MCF 10A (cell line): ENCODE measurements at regions not wholly inside any gene's neighbourhood (a gene's known extent, or its start where the extent isn't known, plus 50 kb on each side); places are given as distances from the start of the nearest gene placed in this dataset.

Source experiments
- BruUV-seq: library from RNA; stranded (reverse); fragments of 400-500 nt; replicated peaks from 2 replicates; lab custom pipeline; 2021; lab: Mats Ljungman, UMichigan
- CTCF ChIA-PET: fragments of 300-600 bp; sonication (Branson Sonifier 250); formaldehyde crosslinking; extraction: SDS; loops from one replicate; lab custom pipeline; 2021; ENCODE audit warnings: antibody characterized with exemption, inconsistent platforms; lab: Yijun Ruan, JAX
- POLR2A ChIA-PET: fragments of 300-600, 350-650 bp; sonication (Branson Sonifier 250); formaldehyde crosslinking; extraction: SDS; loops from one replicate; lab custom pipeline; 2020; ENCODE audit warnings: antibody characterized with exemption, inconsistent platforms; lab: Yijun Ruan, JAX
- DNase-seq: peaks from one replicate; pipeline ENCODE4 v3.0.0-alpha.2; 2018; ENCODE audit not compliant: unreplicated experiment
- H3K27ac Mint-ChIP-seq: one replicate; pipeline ENCODE4 v1.8.0; 2022; ENCODE audit warnings: mild to moderate bottlenecking, low read depth, mixed read lengths; ENCODE audit not compliant: unreplicated experiment
- H3K27me3 Mint-ChIP-seq: one replicate; pipeline ENCODE4 v1.8.0; 2022; ENCODE audit warnings: mixed read lengths; ENCODE audit not compliant: insufficient read depth, unreplicated experiment
- H3K36me3 Mint-ChIP-seq: one replicate; pipeline ENCODE4 v1.8.0; 2022; ENCODE audit warnings: mild to moderate bottlenecking, moderate library complexity, mixed read lengths; ENCODE audit not compliant: insufficient read depth, unreplicated experiment
- H3K4me1 Mint-ChIP-seq: one replicate; pipeline ENCODE4 v1.8.0; 2022; ENCODE audit warnings: mixed read lengths; ENCODE audit not compliant: insufficient read depth, unreplicated experiment
- H3K4me3 Mint-ChIP-seq: one replicate; pipeline ENCODE4 v1.8.0; 2022; ENCODE audit warnings: mild to moderate bottlenecking, moderate library complexity, mixed read lengths; ENCODE audit not compliant: unreplicated experiment
- H3K9me3 Mint-ChIP-seq: one replicate; pipeline ENCODE4 v1.8.0; 2022; ENCODE audit warnings: mixed read lengths; ENCODE audit not compliant: unreplicated experiment
- intact Hi-C: fragments of 100-400 bp; cut with micrococcal nuclease; formaldehyde crosslinking; loops from 2 replicates; pipeline ENCODE4 v1.14.1; 2022
- TF ChIP-seq, protein P1 (sequence below): fragments of 200-600 bp; IDR thresholded peaks from one replicate; pipeline ENCODE4 v1.8.0; 2022; ENCODE audit warnings: antibody characterized with exemption, mild to moderate bottlenecking; ENCODE audit not compliant: unreplicated experiment

DNA sequence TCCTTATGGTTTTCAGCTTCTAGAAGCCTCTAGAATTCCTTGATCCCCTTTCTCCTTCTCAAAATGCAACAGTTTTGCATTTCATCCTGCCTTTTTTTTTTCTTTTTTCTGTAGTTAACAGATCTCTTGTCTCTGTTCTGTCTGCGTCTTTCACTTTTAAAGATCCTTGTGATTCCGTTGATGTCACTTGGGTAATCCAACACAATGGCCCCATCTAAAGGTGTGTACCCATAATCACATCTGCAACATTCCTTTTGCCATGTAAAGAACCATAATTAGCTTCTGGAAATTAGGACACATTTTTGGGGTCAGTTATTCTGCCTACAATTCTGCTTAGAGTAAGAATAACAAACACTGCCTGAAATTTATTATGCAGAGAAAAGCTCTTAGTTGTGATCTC, 1180.9 kb upstream of the ADGRL3 start:
- intact Hi-C loops, result no loop called here
- H3K27ac Mint-ChIP-seq, result no peak overlapping the region

DNA sequence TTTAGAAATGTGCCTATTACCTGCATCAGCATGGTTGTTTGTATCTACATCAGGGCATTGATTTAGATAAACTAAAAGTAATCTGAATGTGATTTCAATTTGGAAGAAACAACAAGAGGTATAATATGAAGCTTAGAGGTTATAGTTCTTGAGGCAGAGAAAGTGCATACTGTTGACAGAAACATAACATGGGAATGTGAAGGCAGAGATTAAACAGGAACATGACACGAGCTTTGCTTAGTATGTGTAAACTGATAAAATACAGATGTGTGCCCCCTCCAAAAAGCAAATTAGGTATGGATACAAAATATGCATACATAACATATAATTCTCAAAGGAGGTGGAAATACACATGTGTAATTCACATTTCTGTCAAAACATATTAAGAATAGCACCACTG, 1180.2 kb upstream of the ADGRL3 start:
- intact Hi-C loops, result no loop called here
- ChIA-PET CTCF (no interaction called here), POLR2A (no interaction called here)
- no peak overlapping the region for H3K27ac Mint-ChIP-seq
- no peaks in the 10 kb centered on the region for H3K4me1 Mint-ChIP-seq
- H3K4me3 Mint-ChIP-seq, result no peak overlapping the region
- no peaks in the 10 kb centered on the region for H3K36me3 Mint-ChIP-seq
- TF ChIP-seq, protein P1, sequence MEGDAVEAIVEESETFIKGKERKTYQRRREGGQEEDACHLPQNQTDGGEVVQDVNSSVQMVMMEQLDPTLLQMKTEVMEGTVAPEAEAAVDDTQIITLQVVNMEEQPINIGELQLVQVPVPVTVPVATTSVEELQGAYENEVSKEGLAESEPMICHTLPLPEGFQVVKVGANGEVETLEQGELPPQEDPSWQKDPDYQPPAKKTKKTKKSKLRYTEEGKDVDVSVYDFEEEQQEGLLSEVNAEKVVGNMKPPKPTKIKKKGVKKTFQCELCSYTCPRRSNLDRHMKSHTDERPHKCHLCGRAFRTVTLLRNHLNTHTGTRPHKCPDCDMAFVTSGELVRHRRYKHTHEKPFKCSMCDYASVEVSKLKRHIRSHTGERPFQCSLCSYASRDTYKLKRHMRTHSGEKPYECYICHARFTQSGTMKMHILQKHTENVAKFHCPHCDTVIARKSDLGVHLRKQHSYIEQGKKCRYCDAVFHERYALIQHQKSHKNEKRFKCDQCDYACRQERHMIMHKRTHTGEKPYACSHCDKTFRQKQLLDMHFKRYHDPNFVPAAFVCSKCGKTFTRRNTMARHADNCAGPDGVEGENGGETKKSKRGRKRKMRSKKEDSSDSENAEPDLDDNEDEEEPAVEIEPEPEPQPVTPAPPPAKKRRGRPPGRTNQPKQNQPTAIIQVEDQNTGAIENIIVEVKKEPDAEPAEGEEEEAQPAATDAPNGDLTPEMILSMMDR, result no peak
- no peaks in the 10 kb centered on the region for H3K9me3 Mint-ChIP-seq
- no TSS peak for BruUV-seq
- H3K27me3 Mint-ChIP-seq, result no peaks in the 10 kb centered on the region
- DNase-seq, result no peak

More for the DNA sequence above, 1180.9 kb upstream of the ADGRL3 start:
- CTCF ChIA-PET, result no interaction called here
- no peak for DNase-seq
- BruUV-seq, result no TSS peak
- no peaks in the 10 kb centered on the region for H3K4me1 Mint-ChIP-seq
- H3K4me3 Mint-ChIP-seq, result no peak overlapping the region
- POLR2A ChIA-PET, result no interaction called here
- H3K9me3 Mint-ChIP-seq, result no peaks in the 10 kb centered on the region
- no peaks in the 10 kb centered on the region for H3K27me3 Mint-ChIP-seq
- TF ChIP-seq, protein P1, result no peak
- no peaks in the 10 kb centered on the region for H3K36me3 Mint-ChIP-seq

GRCh38 chr4:60020389-60020788, 1179.7 kb upstream of the ADGRL3 start:
- no peak overlapping the region for H3K27ac Mint-ChIP-seq

DNA sequence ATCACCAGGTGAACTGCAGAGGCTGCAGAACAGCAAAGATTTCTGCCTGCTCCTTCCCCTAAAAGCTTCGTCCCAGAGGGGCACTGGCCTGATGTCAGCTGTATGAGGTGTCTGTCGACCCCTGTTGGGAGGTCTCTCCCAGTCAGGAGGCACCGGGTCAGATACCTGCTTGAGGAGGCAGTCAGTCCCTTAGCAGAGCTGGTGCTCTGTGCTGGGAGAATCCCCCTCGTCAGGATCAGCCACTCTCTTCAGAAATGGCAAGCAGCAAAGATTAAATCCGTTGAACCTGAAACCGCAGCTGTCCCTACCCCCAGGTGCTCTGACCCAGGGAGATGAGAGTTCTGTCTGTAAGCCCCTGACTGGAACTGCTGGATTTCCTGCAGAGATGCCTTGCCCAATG, 1166.3 kb upstream of the ADGRL3 start:
- Mint-ChIP-seq H3K27me3 (no peaks in the 10 kb centered on the region), H3K27ac (no peak overlapping the region), H3K4me3 (no peak overlapping the region), H3K4me1 (no peaks in the 10 kb centered on the region), H3K9me3 (no peaks in the 10 kb centered on the region), H3K36me3 (no peaks in the 10 kb centered on the region)
- intact Hi-C loops, result no loop called here
- no TSS peak for BruUV-seq
- ChIA-PET CTCF (no interaction called here), POLR2A (no interaction called here)
- no peak for DNase-seq
- TF ChIP-seq, protein P1, result no peak

More at GRCh38 chr4:60020389-60020788, 1179.7 kb upstream of the ADGRL3 start:
- no peaks in the 10 kb centered on the region for H3K9me3 Mint-ChIP-seq
- TF ChIP-seq, protein P1, result no peak
- H3K27me3 Mint-ChIP-seq, result no peaks in the 10 kb centered on the region
- POLR2A ChIA-PET, result no interaction called here
- no peak for DNase-seq
- BruUV-seq, result no TSS peak
- H3K36me3 Mint-ChIP-seq, result no peaks in the 10 kb centered on the region
- CTCF ChIA-PET, result no interaction called here
- intact Hi-C loops, result no loop called here
- no peaks in the 10 kb centered on the region for H3K4me1 Mint-ChIP-seq
- no peak overlapping the region for H3K4me3 Mint-ChIP-seq
